ENCODE measurements at regions not wholly inside any gene's neighbourhood (a gene's known extent, or its start where the extent isn't known, plus 50 kb on each side); places are given as distances from the start of the nearest gene placed in this dataset.

DNA sequence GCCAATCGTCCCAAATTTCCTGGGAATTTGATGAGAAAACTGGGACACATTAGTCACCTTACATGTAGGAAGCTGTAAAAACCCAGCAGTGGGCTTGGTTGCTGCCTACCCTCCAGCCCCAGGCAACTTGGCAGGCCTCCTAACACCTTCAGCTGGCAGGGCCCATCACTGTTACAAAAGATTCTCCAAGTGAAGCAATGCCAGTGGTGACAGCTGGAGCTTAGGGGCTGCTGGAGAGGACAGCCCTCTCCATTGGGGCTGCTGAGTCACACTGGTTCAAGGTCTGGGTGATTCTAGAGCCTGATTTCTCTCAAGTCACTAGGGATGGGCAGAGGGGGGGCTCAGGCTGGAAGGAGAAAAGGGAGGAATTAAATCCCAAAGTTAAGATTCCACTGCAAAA lies 180.6 kb downstream of the COPRS start:
- no peak for TF ChIP-seq POLR2A (IDR thresholded peaks at IDR 0.05; ENCODE audit: low read depth)
- TF ChIP-seq CTCF (IDR thresholded peaks at IDR 0.05): no peak

Measured in esophagus muscularis mucosa (tissue), 3 donors.